ENCODE measurements at regions not wholly inside any gene's neighbourhood (a gene's known extent, or its start where the extent isn't known, plus 50 kb on each side); places are given as distances from the start of the nearest gene placed in this dataset.

DNA sequence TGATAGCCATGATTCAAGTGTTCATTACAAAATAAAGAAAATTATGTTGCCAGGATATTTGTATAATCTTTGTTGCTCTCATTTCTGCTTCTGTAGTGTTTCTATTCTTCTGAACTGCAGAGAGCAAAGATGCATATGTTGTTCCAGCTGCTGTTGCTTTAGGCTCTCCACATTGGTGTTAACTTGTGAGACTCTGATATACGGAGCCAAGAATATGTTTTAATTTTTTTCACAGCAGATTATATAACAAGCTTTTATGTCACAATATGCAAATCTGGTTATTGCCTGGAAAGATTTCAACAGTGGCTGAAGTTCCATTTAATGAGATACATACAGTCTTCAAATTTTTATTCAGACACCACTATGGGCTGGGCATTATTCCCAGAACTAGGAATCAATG lies 655.0 kb downstream of the GRXCR1 start:
- H3K27ac ChIP-seq = no peak overlapping the region
- H3K4me3 ChIP-seq (ENCODE audit: low read depth, low read length) = no peak overlapping the region
- TF ChIP-seq, protein P1, sequence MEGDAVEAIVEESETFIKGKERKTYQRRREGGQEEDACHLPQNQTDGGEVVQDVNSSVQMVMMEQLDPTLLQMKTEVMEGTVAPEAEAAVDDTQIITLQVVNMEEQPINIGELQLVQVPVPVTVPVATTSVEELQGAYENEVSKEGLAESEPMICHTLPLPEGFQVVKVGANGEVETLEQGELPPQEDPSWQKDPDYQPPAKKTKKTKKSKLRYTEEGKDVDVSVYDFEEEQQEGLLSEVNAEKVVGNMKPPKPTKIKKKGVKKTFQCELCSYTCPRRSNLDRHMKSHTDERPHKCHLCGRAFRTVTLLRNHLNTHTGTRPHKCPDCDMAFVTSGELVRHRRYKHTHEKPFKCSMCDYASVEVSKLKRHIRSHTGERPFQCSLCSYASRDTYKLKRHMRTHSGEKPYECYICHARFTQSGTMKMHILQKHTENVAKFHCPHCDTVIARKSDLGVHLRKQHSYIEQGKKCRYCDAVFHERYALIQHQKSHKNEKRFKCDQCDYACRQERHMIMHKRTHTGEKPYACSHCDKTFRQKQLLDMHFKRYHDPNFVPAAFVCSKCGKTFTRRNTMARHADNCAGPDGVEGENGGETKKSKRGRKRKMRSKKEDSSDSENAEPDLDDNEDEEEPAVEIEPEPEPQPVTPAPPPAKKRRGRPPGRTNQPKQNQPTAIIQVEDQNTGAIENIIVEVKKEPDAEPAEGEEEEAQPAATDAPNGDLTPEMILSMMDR (IDR thresholded peaks at IDR 0.05; ENCODE audit: low read depth, low read length, missing control alignments) = no peak
- no peaks in the 10 kb centered on the region for H3K27me3 ChIP-seq (replicated peaks)
- in situ Hi-C loops (cut with HindIII; ENCODE audit: low pct_ligation_motif_present, low sequenced_read_pairs) = no loop called here
- DNase-seq = no peak
- H3K36me3 ChIP-seq (replicated peaks) = no peaks in the 10 kb centered on the region

DNA sequence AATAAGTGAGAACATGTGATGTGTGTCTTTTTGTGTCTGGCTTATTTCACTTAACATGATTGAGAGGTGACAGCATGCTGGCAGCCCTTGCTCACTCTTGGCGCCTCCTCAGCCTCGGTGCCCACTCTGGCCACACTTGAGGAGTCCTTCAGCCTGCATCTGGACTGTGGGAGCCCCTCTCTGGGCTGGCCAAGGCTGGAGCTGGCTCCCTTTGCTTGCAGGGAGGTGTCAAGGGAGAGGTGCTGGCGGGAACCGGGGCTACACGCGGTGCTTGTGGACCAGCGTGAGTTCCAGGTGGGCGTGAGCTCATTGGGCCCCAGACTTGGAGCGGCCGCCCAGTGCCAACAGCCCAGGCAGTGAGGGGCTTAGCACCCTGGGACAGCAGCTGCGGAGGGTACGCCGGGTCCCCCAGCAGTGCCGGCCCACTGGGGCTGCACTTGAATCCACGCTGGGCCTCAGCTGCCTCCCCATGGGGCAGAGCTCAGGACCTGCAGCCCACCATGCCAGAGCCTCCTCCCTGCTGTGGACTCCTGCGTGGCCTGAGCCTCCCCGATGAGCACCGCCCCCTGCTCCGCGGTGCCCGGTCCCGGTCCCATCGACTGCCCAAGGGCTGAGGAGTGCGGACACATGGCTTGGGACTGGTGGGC lies 658.6 kb downstream of the GRXCR1 start:
- in situ Hi-C loops (cut with HindIII; ENCODE audit: low pct_ligation_motif_present, low sequenced_read_pairs) = no loop called here
- H3K4me3 ChIP-seq (ENCODE audit: low read depth, low read length) = no peak overlapping the region

DNA sequence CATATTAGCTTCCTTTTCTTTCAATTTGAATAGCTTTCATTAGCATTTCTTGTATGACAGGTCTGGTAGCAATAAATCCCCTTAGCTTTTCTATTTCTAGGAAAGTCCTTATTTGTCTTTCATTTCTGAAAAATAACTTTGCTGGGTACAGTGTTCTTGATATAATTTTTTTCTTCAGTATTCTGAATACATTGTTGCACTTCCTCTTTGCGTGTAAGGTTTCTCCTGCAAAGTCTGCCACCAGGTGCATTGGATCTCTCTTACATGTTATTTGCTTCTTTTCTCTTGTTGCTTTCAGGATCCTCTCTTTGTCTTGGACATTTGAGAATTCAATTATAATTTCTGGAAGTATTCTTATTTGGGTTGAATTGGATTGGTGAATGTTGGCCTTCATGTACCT lies 663.7 kb downstream of the GRXCR1 start:
- TF ChIP-seq, protein P1 (IDR thresholded peaks at IDR 0.05; ENCODE audit: low read depth, low read length, missing control alignments) = no peak
- H3K4me3 ChIP-seq (ENCODE audit: low read depth, low read length) = no peak overlapping the region
- H3K27ac ChIP-seq = no peak overlapping the region
- no peak for DNase-seq
- no peaks in the 10 kb centered on the region for H3K36me3 ChIP-seq (replicated peaks)
- H3K27me3 ChIP-seq (replicated peaks) = no peaks in the 10 kb centered on the region
- in situ Hi-C loops (cut with HindIII; ENCODE audit: low pct_ligation_motif_present, low sequenced_read_pairs) = no loop called here

More for the DNA sequence above, 658.6 kb downstream of the GRXCR1 start:
- no peaks in the 10 kb centered on the region for H3K36me3 ChIP-seq (replicated peaks)
- TF ChIP-seq, protein P1 (IDR thresholded peaks at IDR 0.05; ENCODE audit: low read depth, low read length, missing control alignments) = no peak
- no peak for DNase-seq
- H3K27me3 ChIP-seq (replicated peaks) = no peaks in the 10 kb centered on the region
- no peak overlapping the region for H3K27ac ChIP-seq

DNA sequence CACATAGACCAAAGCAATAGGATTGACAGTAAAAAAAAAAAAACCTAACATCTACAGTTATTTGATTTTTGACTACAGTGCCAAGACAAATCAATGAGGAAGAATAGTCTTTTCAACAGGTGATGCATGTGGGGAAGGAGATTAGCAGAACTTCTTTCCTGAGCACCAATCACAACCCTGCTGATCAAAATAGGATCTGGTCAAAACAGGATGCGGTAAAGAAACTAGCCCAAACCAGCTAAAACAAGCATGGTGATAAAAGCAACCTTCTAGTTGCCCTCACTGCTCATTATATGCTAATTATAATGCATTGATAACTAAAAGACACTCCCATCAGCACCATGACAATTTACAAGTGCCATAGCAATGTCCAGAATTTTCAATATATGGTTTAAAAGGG lies 667.5 kb downstream of the GRXCR1 start:
- Histone ChIP-seq H3K36me3 (replicated peaks) (no peaks in the 10 kb centered on the region), H3K27ac (no peak overlapping the region), H3K27me3 (replicated peaks) (no peaks in the 10 kb centered on the region), H3K4me3 (ENCODE audit: low read depth, low read length) (no peak overlapping the region)
- TF ChIP-seq, protein P1 (IDR thresholded peaks at IDR 0.05; ENCODE audit: low read depth, low read length, missing control alignments) = no peak
- DNase-seq = no peak
- in situ Hi-C loops (cut with HindIII; ENCODE audit: low pct_ligation_motif_present, low sequenced_read_pairs) = no loop called here

DNA sequence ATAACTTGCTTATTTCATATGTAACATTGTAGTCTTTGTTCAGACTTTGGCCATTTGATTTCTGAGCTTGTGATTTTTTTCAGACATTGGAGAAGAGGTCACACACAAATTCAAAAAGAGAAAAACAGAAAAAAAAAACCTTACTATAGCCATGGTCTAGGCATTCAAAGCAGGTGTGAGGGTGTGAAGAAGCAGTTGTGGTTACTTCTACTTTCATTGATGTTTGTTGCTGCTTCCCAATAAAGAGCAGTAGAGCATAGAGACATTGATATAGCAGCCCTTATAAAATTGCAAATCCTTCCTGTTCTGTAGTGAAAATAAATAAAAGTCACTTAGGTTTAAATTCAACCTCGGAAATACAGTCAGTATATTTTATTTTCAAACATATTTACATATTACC lies 671.6 kb downstream of the GRXCR1 start:
- H3K36me3 ChIP-seq (replicated peaks) = no peaks in the 10 kb centered on the region
- in situ Hi-C loops (cut with HindIII; ENCODE audit: low pct_ligation_motif_present, low sequenced_read_pairs) = no loop called here
- no peaks in the 10 kb centered on the region for H3K27me3 ChIP-seq (replicated peaks)
- no peak for DNase-seq
- no peak overlapping the region for H3K27ac ChIP-seq
- H3K4me3 ChIP-seq (ENCODE audit: low read depth, low read length) = no peak overlapping the region
- TF ChIP-seq, protein P1 (IDR thresholded peaks at IDR 0.05; ENCODE audit: low read depth, low read length, missing control alignments) = no peak

DNA sequence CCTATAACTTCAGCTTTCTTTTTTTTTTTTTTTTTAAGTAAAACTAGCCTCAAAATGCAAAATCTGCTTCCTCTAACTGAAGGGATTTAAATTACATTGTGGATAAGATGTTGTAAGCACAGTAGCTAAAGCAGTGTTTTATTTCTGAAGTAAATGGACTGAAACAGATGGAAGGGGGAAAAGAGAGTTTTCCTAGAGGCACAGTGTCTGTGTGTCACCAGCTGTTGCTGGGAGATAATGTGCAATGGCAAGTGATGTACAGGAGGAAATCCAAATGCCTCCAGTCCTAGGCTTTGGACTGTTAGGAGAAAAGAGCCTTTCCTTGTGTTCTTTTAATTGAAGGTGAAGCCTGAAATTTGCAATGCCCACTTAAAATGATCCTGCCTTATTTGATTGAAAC lies 672.1 kb downstream of the GRXCR1 start:
- H3K27me3 ChIP-seq (replicated peaks) = no peaks in the 10 kb centered on the region
- DNase-seq = no peak
- no peak overlapping the region for H3K4me3 ChIP-seq (ENCODE audit: low read depth, low read length)
- no peak overlapping the region for H3K27ac ChIP-seq
- in situ Hi-C loops (cut with HindIII; ENCODE audit: low pct_ligation_motif_present, low sequenced_read_pairs) = no loop called here
- TF ChIP-seq, protein P1 (IDR thresholded peaks at IDR 0.05; ENCODE audit: low read depth, low read length, missing control alignments) = no peak
- no peaks in the 10 kb centered on the region for H3K36me3 ChIP-seq (replicated peaks)
